ENCODE measurements at regions not wholly inside any gene's neighbourhood (a gene's known extent, or its start where the extent isn't known, plus 50 kb on each side); places are given as distances from the start of the nearest gene placed in this dataset.
A peak's percentile ranks its signal among the peaks of the same experiment; 100 is the strongest.
"Not testable (repeated sequence)": the region's sequence is repeated elsewhere in the genome, so short reads cannot be mapped to it uniquely, and the experiment has no call there.

DNA sequence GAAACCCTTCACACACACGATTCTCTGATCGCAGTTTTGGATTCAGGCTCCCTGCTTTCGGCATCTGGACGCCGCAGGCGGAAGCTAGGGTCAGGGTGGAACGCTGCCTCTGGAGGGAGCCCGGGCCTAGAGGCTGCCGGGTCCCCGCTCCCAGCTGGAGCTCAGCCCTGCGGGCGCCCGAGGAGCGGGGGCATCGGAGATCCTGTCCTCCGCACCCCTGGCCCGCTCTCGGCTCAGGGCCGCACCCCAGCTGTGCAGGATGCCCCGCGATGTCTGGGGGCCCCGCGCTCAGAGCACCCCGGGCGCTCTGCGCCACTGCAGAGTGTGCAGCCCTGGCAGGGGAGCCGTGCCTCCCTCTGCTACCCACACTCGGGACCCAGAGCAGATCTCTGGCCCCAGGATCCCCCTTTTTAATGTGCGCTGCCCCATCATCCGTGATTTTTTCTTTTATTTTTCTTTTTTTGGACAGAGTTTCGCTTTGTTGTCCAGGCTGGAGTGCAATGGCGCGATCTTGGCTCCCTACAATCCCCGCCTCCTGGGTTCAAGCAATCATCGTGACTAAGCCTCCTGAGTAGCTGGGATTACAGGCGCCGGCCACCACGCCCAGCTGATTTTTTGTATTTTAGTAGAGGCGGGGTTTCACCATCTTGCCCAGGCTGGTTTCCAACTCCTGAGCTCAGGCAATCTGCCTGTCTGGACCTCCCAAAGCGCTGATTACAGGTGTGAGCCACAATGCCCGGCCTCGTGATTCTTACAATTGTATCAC, 54.8 kb upstream of the TUBA3E start:
- no peak for DNase-seq

DNA sequence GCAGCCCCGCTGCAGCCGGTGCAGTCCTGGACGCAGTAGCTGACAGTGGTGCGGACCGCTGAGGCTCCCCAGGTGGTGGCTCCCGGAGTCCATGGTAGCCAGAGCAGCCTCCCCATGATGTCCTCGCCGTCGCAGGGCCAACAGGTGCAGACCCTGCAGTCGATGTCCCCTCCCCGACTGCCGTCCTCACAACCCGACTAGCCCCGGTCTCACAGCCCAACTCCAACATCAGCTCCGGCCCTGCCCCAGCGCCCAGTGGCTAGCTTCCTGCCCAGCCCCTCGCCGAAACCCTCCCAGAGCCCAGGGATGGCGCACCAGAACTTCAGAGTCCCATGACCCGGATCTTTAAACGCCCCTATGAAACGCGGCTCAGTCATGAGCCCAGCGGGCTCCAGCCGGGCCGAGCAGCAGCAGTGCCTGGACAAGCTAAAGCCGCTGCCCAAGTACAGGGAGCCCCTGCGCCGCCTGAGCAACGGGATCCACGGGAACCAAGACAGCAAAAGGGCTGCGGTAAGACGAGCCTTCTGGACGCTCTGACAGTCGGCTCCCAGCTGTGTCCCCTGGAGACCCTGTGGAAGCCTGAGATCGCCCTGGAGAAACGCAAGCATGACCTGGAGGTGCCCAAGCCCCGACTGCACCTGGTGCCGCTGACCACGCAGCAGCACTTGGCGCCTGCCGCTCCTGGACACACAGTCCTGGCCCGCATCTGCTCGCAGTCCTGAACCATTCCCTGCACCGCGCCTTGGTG, 53.8 kb upstream of the TUBA3E start:
- no peak for DNase-seq
- ATAC-seq: peak; percentile 70
- intact Hi-C loops (cut with micrococcal nuclease): no loop called here

More for the DNA sequence above, 54.8 kb upstream of the TUBA3E start:
- ATAC-seq: peak; percentile 83
- intact Hi-C loops (cut with micrococcal nuclease): no loop called here

DNA sequence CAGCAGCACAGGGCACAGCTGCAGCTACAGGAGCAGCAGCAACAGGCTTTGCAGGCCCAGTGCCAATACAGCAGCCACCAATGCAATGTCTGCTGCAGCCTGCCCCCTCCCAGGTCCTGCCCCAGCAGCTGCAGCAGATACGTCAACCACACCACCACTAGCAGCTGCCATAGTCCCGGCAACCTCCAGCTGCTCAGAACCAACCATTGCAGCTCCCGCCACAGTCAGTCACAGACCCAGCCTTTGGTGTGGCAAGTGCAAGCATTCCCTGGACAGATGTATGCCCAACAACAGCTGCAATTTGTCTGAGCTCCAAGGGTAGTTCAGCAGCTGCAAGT, 53.3 kb upstream of the TUBA3E start:
- no peak for ATAC-seq
- intact Hi-C loops (cut with micrococcal nuclease): no loop called here
- no peak for DNase-seq

DNA sequence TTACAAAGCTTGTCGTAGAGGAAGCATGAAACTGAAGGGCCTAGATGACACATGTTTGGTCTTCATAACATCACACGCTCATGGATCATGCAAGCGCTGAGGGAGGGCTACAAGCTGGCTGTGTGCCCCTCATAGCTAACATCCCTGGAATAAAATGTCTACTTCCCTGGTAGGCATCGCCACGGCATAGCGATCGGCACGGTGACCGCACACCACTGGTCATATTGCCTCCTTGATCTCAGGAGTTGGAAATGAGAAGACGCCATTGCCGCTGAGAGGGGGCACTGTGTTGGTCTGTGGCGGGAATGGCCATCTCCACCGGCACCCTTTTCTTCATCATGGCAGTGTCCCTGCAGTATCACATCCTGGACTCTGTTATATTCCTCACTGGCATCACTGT, 50.1 kb upstream of the TUBA3E start:
- DNase-seq; intact Hi-C loops (cut with micrococcal nuclease); ATAC-seq: not testable (repeated sequence)

Measured in left ventricle myocardium superior (tissue), 1 donor.